ENCODE measurements at regions not wholly inside any gene's neighbourhood (a gene's known extent, or its start where the extent isn't known, plus 50 kb on each side); places are given as distances from the start of the nearest gene placed in this dataset.

- TF ChIP-seq CTCF (IDR thresholded peaks at IDR 0.05; ENCODE audit: extremely low read depth, missing control alignments) = no peak
Measured at GRCh38 chr4:19514276-19515070, 737.2 kb upstream of the SLIT2 start.

DNA sequence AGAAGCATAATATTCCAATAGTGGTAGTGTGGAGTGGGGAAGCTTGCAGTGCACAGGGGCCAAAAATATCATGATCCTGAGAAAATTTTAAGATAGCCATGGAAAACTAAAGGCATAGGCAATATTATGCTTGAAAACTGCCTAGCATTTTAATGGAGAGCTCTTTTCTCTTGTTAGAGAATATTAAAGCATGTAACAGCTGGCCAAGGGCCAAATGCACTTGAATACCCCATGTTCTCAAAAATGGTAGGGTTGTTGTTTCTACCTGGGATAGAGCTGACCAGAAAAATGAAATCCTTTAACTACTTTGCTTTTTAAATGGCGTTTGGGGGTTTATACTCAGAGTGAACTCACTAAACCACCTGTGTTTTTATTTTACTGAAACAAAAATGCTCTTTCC is 739.6 kb upstream of the SLIT2 start:
- DNase-seq (ENCODE audit: low spot score) = no peak
- TF ChIP-seq CTCF (IDR thresholded peaks at IDR 0.05; ENCODE audit: extremely low read depth, missing control alignments) = no peak

More at GRCh38 chr4:19514276-19515070, 737.2 kb upstream of the SLIT2 start:
- no peak for DNase-seq (ENCODE audit: low spot score)

- no peak for TF ChIP-seq CTCF (IDR thresholded peaks at IDR 0.05; ENCODE audit: extremely low read depth, missing control alignments)
Measured at GRCh38 chr4:19510993-19511392, 740.7 kb upstream of the SLIT2 start.

GRCh38 chr4:19508442-19508841 is 743.3 kb upstream of the SLIT2 start:
- TF ChIP-seq CTCF (IDR thresholded peaks at IDR 0.05; ENCODE audit: extremely low read depth, missing control alignments) = no peak
- no peak for DNase-seq (ENCODE audit: low spot score)

More at GRCh38 chr4:19510993-19511392, 740.7 kb upstream of the SLIT2 start:
- no peak for DNase-seq (ENCODE audit: low spot score)

- DNase-seq (ENCODE audit: low spot score) = no peak
- no peak for TF ChIP-seq CTCF (IDR thresholded peaks at IDR 0.05; ENCODE audit: extremely low read depth, missing control alignments)
Measured at GRCh38 chr4:19497705-19498104, 754.0 kb upstream of the SLIT2 start.

DNA sequence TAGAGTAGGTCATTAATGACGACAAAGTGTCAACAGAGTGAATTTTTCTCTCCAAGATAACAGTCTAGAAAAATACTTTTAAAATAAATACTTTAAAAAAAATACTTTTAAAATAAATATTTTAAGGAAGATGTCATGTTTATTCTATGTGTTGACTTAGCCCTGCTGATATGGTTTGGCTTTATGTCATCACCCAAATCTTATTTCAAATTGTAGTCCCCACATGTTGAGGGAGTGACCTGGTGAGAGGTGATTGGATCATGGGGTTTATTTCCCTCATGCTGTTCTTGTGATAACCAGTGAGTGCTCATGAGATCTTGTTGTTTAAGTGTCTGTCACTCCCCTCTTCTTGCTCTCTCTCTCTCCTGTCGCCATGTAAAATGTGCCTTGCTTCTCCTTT is 754.9 kb upstream of the SLIT2 start:
- no peak for TF ChIP-seq CTCF (IDR thresholded peaks at IDR 0.05; ENCODE audit: extremely low read depth, missing control alignments)
- DNase-seq (ENCODE audit: low spot score) = no peak

DNA sequence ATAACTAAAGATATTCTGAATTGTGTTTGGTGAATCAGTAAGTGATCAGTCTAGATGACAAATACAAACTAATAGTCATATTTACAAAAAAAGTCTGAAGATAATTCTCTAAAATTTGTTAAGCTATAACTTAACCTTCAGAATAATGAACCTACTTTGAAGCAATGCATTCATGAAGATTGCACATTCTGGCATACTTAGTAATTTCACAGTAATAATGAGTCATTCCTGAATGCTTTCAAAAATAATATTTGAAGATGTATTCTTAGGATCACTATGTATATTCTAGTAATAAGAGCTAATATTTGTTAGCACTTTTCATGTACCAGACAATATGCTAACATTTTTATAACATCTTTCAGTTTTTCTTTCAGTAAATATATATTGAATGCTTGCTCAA is 756.7 kb upstream of the SLIT2 start:
- no peak for TF ChIP-seq CTCF (IDR thresholded peaks at IDR 0.05; ENCODE audit: extremely low read depth, missing control alignments)
- DNase-seq (ENCODE audit: low spot score) = no peak
